ENCODE measurements at regions not wholly inside any gene's neighbourhood (a gene's known extent, or its start where the extent isn't known, plus 50 kb on each side); places are given as distances from the start of the nearest gene placed in this dataset.
"Not testable (repeated sequence)": the region's sequence is repeated elsewhere in the genome, so short reads cannot be mapped to it uniquely, and the experiment has no call there.

GRCh38 chr6:106787327-106788196 lies 158.2 kb downstream of the QRSL1 start:
- TF ChIP-seq CTCF (IDR thresholded peaks at IDR 0.05; ENCODE audit: low read length, missing control alignments) = no peak
- no peak for DNase-seq (ENCODE audit: low read depth)
- H3K4me3 ChIP-seq (replicated peaks; ENCODE audit: low read depth, low read length) = no peak overlapping the region

- no peak for TF ChIP-seq CTCF (IDR thresholded peaks at IDR 0.05; ENCODE audit: low read length, missing control alignments)
- DNase-seq (ENCODE audit: low read depth) = no peak
These were observed 155.9 kb downstream of the QRSL1 start for GRCh38 chr6:106785298-106785697.

GRCh38 chr6:106783640-106784566 lies 154.5 kb downstream of the QRSL1 start:
- no peak for TF ChIP-seq CTCF (IDR thresholded peaks at IDR 0.05; ENCODE audit: low read length, missing control alignments)
- DNase-seq (ENCODE audit: low read depth) = no peak
- no peak overlapping the region for H3K4me3 ChIP-seq (replicated peaks; ENCODE audit: low read depth, low read length)

More at GRCh38 chr6:106785298-106785697, 155.9 kb downstream of the QRSL1 start:
- H3K4me3 ChIP-seq (replicated peaks; ENCODE audit: low read depth, low read length) = no peak overlapping the region

GRCh38 chr6:106782536-106783285 lies 153.3 kb downstream of the QRSL1 start:
- no peak for DNase-seq (ENCODE audit: low read depth)
- no peak for TF ChIP-seq CTCF (IDR thresholded peaks at IDR 0.05; ENCODE audit: low read length, missing control alignments)
- H3K4me3 ChIP-seq (replicated peaks; ENCODE audit: low read depth, low read length) = no peak overlapping the region

GRCh38 chr6:106779552-106779951 lies 150.2 kb downstream of the QRSL1 start:
- not testable (repeated sequence) for DNase-seq (ENCODE audit: low read depth); H3K4me3 ChIP-seq (replicated peaks; ENCODE audit: low read depth, low read length)

- DNase-seq (ENCODE audit: low read depth) = no peak
- H3K4me3 ChIP-seq (replicated peaks; ENCODE audit: low read depth, low read length) = no peak overlapping the region
- TF ChIP-seq CTCF (IDR thresholded peaks at IDR 0.05; ENCODE audit: low read length, missing control alignments) = no peak
These were observed 149.6 kb downstream of the QRSL1 start for GRCh38 chr6:106778943-106779342.

Measured in fibroblast of pulmonary artery (primary cell).